ENCODE measurements at regions not wholly inside any gene's neighbourhood (a gene's known extent, or its start where the extent isn't known, plus 50 kb on each side); places are given as distances from the start of the nearest gene placed in this dataset.

DNA sequence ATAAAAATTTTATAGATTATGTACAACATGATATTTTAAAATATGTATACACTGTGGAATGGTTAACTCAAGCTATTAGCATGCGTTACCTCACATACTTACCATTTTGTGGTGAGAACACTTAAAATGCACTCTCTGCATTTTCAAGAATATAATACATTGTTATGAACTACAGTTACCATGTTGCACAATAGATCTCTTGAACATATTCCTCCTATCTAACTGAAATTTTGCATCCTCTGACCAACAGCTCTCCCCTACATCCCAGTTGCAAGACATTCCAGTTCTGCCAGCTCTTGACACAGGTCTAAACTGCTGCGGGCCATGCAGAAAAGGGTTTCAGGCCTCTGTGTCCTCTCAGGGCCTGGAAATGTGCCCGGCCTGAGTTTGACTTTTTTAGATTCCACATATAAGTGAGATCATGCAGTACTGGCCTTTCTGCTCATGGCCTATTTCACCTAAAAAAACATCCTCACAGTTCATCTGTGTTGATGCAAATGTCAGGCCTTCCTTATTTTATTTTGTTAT is 113.7 kb downstream of the CDCA7 start:
- H3K36me3 ChIP-seq (ENCODE audit: insufficient read depth, low read length), result no peaks in the 10 kb centered on the region
- POLR2A ChIA-PET (ENCODE audit: partially characterized antibody), result no interaction called here
- Mint-ChIP-seq H3K36me3 (no peaks in the 10 kb centered on the region), H3K4me1 (no peaks in the 10 kb centered on the region), H3K27me3 (peaks cover 13% of the 10 kb centered on the region in 2 donors), H3K27ac (no peak overlapping the region), H3K4me3 (no peak overlapping the region), H3K9me3 (peaks cover 0 to 14% (median 4%) of the 10 kb centered on the region in 8 donors)
- CTCF ChIA-PET (ENCODE audit: partially characterized antibody), result no interaction called here
- intact Hi-C loops (cut with micrococcal nuclease), result no loop called here
- no peaks in the 10 kb centered on the region for H3K4me1 ChIP-seq (ENCODE audit: insufficient read depth, low read length)
- no peaks in the 10 kb centered on the region for H3K9me3 ChIP-seq (ENCODE audit: control insufficient read depth in 1 of 2, low read length in 2 of 2)
- DNase-seq, result no peak
- no peak overlapping the region for H3K4me3 ChIP-seq (ENCODE audit: low read length in 2 of 2)
- no peak overlapping the region for H3K27ac ChIP-seq (ENCODE audit: low read depth, low read length)
- no peaks in the 10 kb centered on the region for H3K27me3 ChIP-seq (ENCODE audit: insufficient read depth, low read length)

DNA sequence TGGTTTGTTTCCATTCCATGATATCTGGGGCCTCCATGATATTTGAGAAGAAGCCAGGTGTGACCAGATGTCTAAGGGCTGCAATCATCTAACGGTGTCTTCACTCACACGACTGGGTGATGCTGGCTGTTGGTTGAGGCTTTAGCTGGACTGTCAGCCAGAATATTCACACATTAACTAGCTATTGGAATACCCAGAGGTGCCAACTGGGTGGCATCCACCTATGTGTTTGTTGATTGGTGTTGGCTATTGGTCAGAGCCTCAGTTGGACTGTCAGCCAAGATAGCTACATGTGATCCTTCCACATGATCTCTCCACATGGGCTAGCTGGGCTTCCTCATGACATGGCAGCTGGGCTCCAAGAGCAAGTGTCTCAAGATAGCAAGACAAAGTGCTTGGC is 117.4 kb downstream of the CDCA7 start:
- Mint-ChIP-seq H3K4me1 (no peaks in the 10 kb centered on the region), H3K4me3 (no peak overlapping the region), H3K36me3 (no peaks in the 10 kb centered on the region), H3K27me3 (peaks cover 9% of the 10 kb centered on the region in 2 donors), H3K27ac (no peak overlapping the region), H3K9me3 (peaks cover 0 to 14% (median 4%) of the 10 kb centered on the region in 8 donors)
- H3K36me3 ChIP-seq (ENCODE audit: insufficient read depth, low read length), result no peaks in the 10 kb centered on the region
- no peak for DNase-seq
- H3K9me3 ChIP-seq (ENCODE audit: control insufficient read depth in 1 of 2, low read length in 2 of 2), result no peaks in the 10 kb centered on the region
- H3K4me3 ChIP-seq (ENCODE audit: low read length in 2 of 2), result no peak overlapping the region
- intact Hi-C loops (cut with micrococcal nuclease), result no loop called here
- H3K4me1 ChIP-seq (ENCODE audit: insufficient read depth, low read length), result no peaks in the 10 kb centered on the region
- POLR2A ChIA-PET (ENCODE audit: partially characterized antibody), result no interaction called here
- no peak overlapping the region for H3K27ac ChIP-seq (ENCODE audit: low read depth, low read length)
- CTCF ChIA-PET (ENCODE audit: partially characterized antibody), result no interaction called here
- H3K27me3 ChIP-seq (ENCODE audit: insufficient read depth, low read length), result no peaks in the 10 kb centered on the region

DNA sequence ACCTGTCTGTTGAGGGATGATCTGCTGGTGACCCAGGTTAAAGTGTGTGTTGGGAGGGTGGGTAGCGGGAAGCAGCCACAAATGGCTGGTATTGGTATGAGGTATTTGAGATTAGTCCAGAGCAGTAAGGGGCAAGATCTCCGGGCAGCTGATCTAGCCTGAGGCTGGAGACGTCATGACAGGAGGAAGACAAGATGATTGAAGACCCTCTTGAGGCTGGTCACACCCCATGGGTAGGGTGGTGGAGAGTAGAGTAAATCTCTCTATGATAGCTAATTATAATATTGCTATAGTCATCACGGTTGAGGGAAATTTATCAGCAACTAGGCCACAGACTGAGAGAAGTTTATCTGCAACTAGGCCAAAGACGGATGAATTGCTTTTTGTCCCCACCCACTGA is 128.5 kb downstream of the CDCA7 start:
- DNase-seq, result no peak
- H3K27ac ChIP-seq (ENCODE audit: low read depth, low read length), result no peak overlapping the region
- Mint-ChIP-seq H3K4me3 (no peak overlapping the region), H3K27ac (no peak overlapping the region), H3K4me1 (peaks cover 0 to 3% (median 0%) of the 10 kb centered on the region in 4 donors), H3K27me3 (peaks cover 2 to 4% of the 10 kb centered on the region in 2 donors), H3K36me3 (no peaks in the 10 kb centered on the region), H3K9me3 (no peaks in the 10 kb centered on the region)
- POLR2A ChIA-PET (ENCODE audit: partially characterized antibody), result no interaction called here
- intact Hi-C loops (cut with micrococcal nuclease), result no loop called here
- no peaks in the 10 kb centered on the region for H3K27me3 ChIP-seq (ENCODE audit: insufficient read depth, low read length)
- no peaks in the 10 kb centered on the region for H3K36me3 ChIP-seq (ENCODE audit: insufficient read depth, low read length)
- no peaks in the 10 kb centered on the region for H3K9me3 ChIP-seq (ENCODE audit: control insufficient read depth in 1 of 2, low read length in 2 of 2)
- no peaks in the 10 kb centered on the region for H3K4me1 ChIP-seq (ENCODE audit: insufficient read depth, low read length)
- H3K4me3 ChIP-seq (ENCODE audit: low read length in 2 of 2), result no peak overlapping the region
- CTCF ChIA-PET (ENCODE audit: partially characterized antibody), result no interaction called here

DNA sequence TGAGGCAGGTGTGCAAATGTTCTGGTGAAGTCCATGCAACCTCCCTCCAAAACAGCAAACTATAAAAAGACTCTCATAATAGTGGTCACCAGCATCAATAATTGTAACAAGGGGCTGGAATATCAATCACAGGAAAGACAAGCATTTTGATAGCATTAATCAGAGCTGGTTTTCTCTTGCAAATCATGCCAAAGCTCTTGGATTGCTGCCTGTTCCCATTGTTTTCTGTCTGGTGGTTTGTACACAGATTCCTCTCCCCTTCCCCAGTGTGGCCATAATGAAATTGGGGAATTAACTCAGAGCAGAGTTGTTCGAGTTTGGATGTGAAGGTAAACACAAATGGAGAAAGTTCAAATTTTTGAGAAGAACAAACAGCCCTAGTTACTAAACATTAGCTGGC is 134.2 kb downstream of the CDCA7 start:
- no peaks in the 10 kb centered on the region for H3K9me3 ChIP-seq (ENCODE audit: control insufficient read depth in 1 of 2, low read length in 2 of 2)
- no peaks in the 10 kb centered on the region for H3K36me3 Mint-ChIP-seq
- no peaks in the 10 kb centered on the region for H3K36me3 ChIP-seq (ENCODE audit: insufficient read depth, low read length)
- ChIA-PET CTCF (ENCODE audit: partially characterized antibody) (no interaction called here), POLR2A (ENCODE audit: partially characterized antibody) (no interaction called here)
- H3K4me3 ChIP-seq (ENCODE audit: low read length in 2 of 2), result no peak overlapping the region
- H3K4me1 ChIP-seq (ENCODE audit: insufficient read depth, low read length), result no peaks in the 10 kb centered on the region
- no peak overlapping the region for H3K4me3 Mint-ChIP-seq
- no peak for DNase-seq
- H3K27ac Mint-ChIP-seq, result no peak overlapping the region
- no peaks in the 10 kb centered on the region for H3K4me1 Mint-ChIP-seq
- H3K27me3 ChIP-seq (ENCODE audit: insufficient read depth, low read length), result no peaks in the 10 kb centered on the region
- intact Hi-C loops (cut with micrococcal nuclease), result no loop called here
- H3K27ac ChIP-seq (ENCODE audit: low read depth, low read length), result no peak overlapping the region
- H3K9me3 Mint-ChIP-seq, result peaks cover 0 to 2% (median 0%) of the 10 kb centered on the region in 8 donors
- H3K27me3 Mint-ChIP-seq, result peaks cover 5% of the 10 kb centered on the region in 2 donors

DNA sequence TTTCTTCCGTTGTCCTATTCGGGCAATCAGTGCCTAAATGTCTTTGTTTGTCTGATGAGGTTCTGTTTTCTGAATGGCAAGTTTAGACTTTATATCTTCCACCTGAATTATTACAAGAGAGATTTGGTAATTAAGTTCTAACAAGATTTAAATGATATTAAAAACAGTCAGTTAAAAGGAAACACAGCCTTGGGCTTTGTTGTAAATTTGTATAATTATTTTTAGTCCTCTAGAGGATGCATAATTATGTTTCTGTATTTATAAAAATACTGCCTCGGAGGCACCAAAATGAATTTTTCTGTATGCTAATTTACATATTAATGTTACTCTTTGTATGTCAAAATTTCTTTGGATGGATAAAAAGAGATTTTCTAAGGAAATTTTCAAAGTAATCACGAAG is 136.7 kb downstream of the CDCA7 start:
- no peaks in the 10 kb centered on the region for H3K27me3 ChIP-seq (ENCODE audit: insufficient read depth, low read length)
- ChIA-PET POLR2A (ENCODE audit: partially characterized antibody) (no interaction called here), CTCF (ENCODE audit: partially characterized antibody) (no interaction called here)
- no peaks in the 10 kb centered on the region for H3K36me3 Mint-ChIP-seq
- intact Hi-C loops (cut with micrococcal nuclease), result no loop called here
- no peak overlapping the region for H3K27ac ChIP-seq (ENCODE audit: low read depth, low read length)
- peaks cover 0 to 2% (median 0%) of the 10 kb centered on the region in 8 donors for H3K9me3 Mint-ChIP-seq
- H3K27ac Mint-ChIP-seq, result no peak overlapping the region
- no peak for DNase-seq
- H3K36me3 ChIP-seq (ENCODE audit: insufficient read depth, low read length), result no peaks in the 10 kb centered on the region
- no peak overlapping the region for H3K4me3 Mint-ChIP-seq
- H3K4me3 ChIP-seq (ENCODE audit: low read length in 2 of 2), result no peak overlapping the region
- H3K4me1 Mint-ChIP-seq, result no peaks in the 10 kb centered on the region
- no peaks in the 10 kb centered on the region for H3K9me3 ChIP-seq (ENCODE audit: control insufficient read depth in 1 of 2, low read length in 2 of 2)
- no peaks in the 10 kb centered on the region for H3K4me1 ChIP-seq (ENCODE audit: insufficient read depth, low read length)
- H3K27me3 Mint-ChIP-seq, result peaks cover 3 to 6% of the 10 kb centered on the region in 2 donors

DNA sequence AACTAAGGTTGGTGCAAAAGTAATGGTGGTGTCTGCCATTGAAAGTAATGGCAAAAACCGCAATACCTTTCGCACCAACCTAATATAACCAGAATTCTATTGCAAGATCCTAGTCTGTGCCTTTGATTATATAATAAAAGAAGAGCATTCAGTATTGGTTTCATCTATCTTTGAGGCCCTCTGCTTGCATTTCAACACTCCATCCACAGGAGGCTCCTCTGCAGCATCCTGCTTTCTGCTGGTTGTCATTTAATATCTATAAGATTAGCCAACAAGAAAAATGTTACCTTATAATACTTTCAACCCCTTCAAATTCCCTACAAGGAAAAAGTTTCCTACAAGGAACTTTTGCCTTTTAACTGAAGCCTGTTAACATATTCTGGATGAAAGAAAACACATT is 139.2 kb downstream of the CDCA7 start:
- intact Hi-C loops (cut with micrococcal nuclease), result no loop called here

DNA sequence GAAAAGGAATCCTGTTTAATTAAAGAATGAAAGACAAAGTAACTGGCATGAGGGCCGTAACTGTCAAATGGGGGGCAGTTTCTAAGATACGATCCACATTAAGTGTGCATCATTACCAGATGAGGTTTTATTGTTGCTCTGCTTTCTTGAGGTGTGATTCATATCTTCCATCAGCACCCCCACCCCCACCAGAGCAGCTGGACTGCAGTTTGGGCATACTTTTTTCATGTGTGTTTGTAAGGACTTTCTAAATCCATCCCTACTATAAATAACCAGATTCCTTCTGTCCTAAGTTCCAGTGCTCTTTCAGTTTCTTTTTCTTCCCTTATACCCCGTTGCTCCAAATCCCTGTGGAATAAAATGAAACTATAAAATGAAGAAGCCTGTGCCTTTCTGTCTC is 142.1 kb downstream of the CDCA7 start:
- no peak for DNase-seq
- no peaks in the 10 kb centered on the region for H3K36me3 Mint-ChIP-seq
- peaks cover 2 to 22% (median 5%) of the 10 kb centered on the region in 8 donors for H3K9me3 Mint-ChIP-seq
- Histone ChIP-seq H3K4me3 (ENCODE audit: low read length in 2 of 2) (no peak overlapping the region), H3K36me3 (ENCODE audit: insufficient read depth, low read length) (no peaks in the 10 kb centered on the region), H3K27ac (ENCODE audit: low read depth, low read length) (no peak overlapping the region), H3K9me3 (ENCODE audit: control insufficient read depth in 1 of 2, low read length in 2 of 2) (no peaks in the 10 kb centered on the region), H3K27me3 (ENCODE audit: insufficient read depth, low read length) (no peaks in the 10 kb centered on the region), H3K4me1 (ENCODE audit: insufficient read depth, low read length) (no peaks in the 10 kb centered on the region)
- H3K4me1 Mint-ChIP-seq, result peaks cover 0 to 1% (median 0%) of the 10 kb centered on the region in 4 donors
- intact Hi-C loops (cut with micrococcal nuclease), result no loop called here
- peaks cover 4 to 5% of the 10 kb centered on the region in 2 donors for H3K27me3 Mint-ChIP-seq
- no peak overlapping the region for H3K4me3 Mint-ChIP-seq
- H3K27ac Mint-ChIP-seq, result no peak overlapping the region
- ChIA-PET CTCF (ENCODE audit: partially characterized antibody) (no interaction called here), POLR2A (ENCODE audit: partially characterized antibody) (no interaction called here)

More for the DNA sequence above, 139.2 kb downstream of the CDCA7 start:
- Histone ChIP-seq H3K9me3 (ENCODE audit: control insufficient read depth in 1 of 2, low read length in 2 of 2) (no peaks in the 10 kb centered on the region), H3K4me3 (ENCODE audit: low read length in 2 of 2) (no peak overlapping the region), H3K36me3 (ENCODE audit: insufficient read depth, low read length) (no peaks in the 10 kb centered on the region), H3K27me3 (ENCODE audit: insufficient read depth, low read length) (no peaks in the 10 kb centered on the region), H3K4me1 (ENCODE audit: insufficient read depth, low read length) (no peaks in the 10 kb centered on the region), H3K27ac (ENCODE audit: low read depth, low read length) (no peak overlapping the region)
- POLR2A ChIA-PET (ENCODE audit: partially characterized antibody), result no interaction called here
- Mint-ChIP-seq H3K4me1 (peaks cover 0 to 1% (median 0%) of the 10 kb centered on the region in 4 donors), H3K36me3 (no peaks in the 10 kb centered on the region), H3K27ac (no peak overlapping the region), H3K4me3 (no peak overlapping the region), H3K9me3 (peaks cover 0 to 10% (median 2%) of the 10 kb centered on the region in 8 donors), H3K27me3 (peaks cover 4 to 5% of the 10 kb centered on the region in 2 donors)
- CTCF ChIA-PET (ENCODE audit: partially characterized antibody), result no interaction called here
- no peak for DNase-seq

DNA sequence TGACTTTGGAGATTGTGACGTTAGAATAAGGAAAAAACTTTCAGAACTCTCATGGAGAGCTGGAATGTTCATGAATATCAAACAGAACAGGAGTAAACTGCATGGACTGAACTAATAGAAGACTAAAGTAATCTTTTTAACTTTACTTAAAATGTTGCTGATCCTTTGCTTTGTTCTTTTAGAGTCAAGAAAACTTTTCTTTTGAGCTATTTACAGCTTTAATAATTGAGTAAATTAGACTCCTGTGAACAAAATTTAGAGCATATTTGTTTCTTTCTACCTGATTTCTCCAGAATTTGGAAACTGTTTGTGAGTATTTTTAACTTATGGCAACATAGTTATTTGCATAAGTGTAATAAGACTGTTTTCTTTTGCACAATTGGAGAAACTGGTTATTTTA is 146.3 kb downstream of the CDCA7 start:
- peaks cover 9% of the 10 kb centered on the region in 2 donors for H3K27me3 Mint-ChIP-seq
- Histone ChIP-seq H3K27ac (ENCODE audit: low read depth, low read length) (no peak overlapping the region), H3K27me3 (ENCODE audit: insufficient read depth, low read length) (no peaks in the 10 kb centered on the region), H3K4me3 (ENCODE audit: low read length in 2 of 2) (no peak overlapping the region), H3K4me1 (ENCODE audit: insufficient read depth, low read length) (no peaks in the 10 kb centered on the region), H3K9me3 (ENCODE audit: control insufficient read depth in 1 of 2, low read length in 2 of 2) (no peaks in the 10 kb centered on the region), H3K36me3 (ENCODE audit: insufficient read depth, low read length) (no peaks in the 10 kb centered on the region)
- no peaks in the 10 kb centered on the region for H3K36me3 Mint-ChIP-seq
- no peak overlapping the region for H3K27ac Mint-ChIP-seq
- no peak for DNase-seq
- peaks cover 2 to 27% (median 7%) of the 10 kb centered on the region in 8 donors for H3K9me3 Mint-ChIP-seq
- peaks cover 0 to 1% (median 0%) of the 10 kb centered on the region in 4 donors for H3K4me1 Mint-ChIP-seq
- no peak overlapping the region for H3K4me3 Mint-ChIP-seq
- intact Hi-C loops (cut with micrococcal nuclease), result no loop called here
- POLR2A ChIA-PET (ENCODE audit: partially characterized antibody), result no interaction called here
- CTCF ChIA-PET (ENCODE audit: partially characterized antibody), result no interaction called here
